Neuronal stem cell (in vitro differentiated cells): ENCODE measurements at regions not wholly inside any gene's neighbourhood (a gene's known extent, or its start where the extent isn't known, plus 50 kb on each side); places are given as distances from the start of the nearest gene placed in this dataset.
"Not testable (repeated sequence)": the region's sequence is repeated elsewhere in the genome, so short reads cannot be mapped to it uniquely, and the experiment has no call there.

ENCODE experiments used
- DNase-seq: peaks from one replicate; pipeline ENCODE4 v3.0.0-alpha.2; 2013; ENCODE audit warnings: low spot score
- H2AFZ ChIP-seq: one replicate; pipeline ENCODE4 v1.6.1; 2013; ENCODE audit warnings: mild to moderate bottlenecking, low read length, inconsistent platforms
- H2AK5ac ChIP-seq: 2 replicates; pipeline ENCODE4 v1.6.1; 2013; ENCODE audit warnings: low read depth, mild to moderate bottlenecking, inconsistent platforms, low read length, moderate library complexity, mixed read lengths
- H2BK120ac ChIP-seq: 2 replicates; pipeline ENCODE4 v1.6.1; 2013; ENCODE audit warnings: low read depth, mild to moderate bottlenecking, inconsistent platforms, low read length, moderate library complexity, mixed read lengths
- H2BK12ac ChIP-seq: one replicate; pipeline ENCODE4 v1.6.1; 2013; ENCODE audit warnings: low read length, inconsistent platforms
- H2BK15ac ChIP-seq: 2 replicates; pipeline ENCODE4 v1.6.1; 2013; ENCODE audit warnings: mild to moderate bottlenecking, low read length, inconsistent platforms, mixed read lengths
- H2BK5ac ChIP-seq: one replicate; pipeline ENCODE4 v1.6.1; 2013; ENCODE audit warnings: inconsistent platforms, mild to moderate bottlenecking, low read length, moderate library complexity
- H3K14ac ChIP-seq: one replicate; pipeline ENCODE4 v1.6.1; 2013; ENCODE audit warnings: low read length, inconsistent platforms
- H3K18ac ChIP-seq: 2 replicates; pipeline ENCODE4 v1.6.1; 2013; ENCODE audit warnings: low read length, inconsistent platforms
- H3K23ac ChIP-seq: 2 replicates; pipeline ENCODE4 v1.6.1; 2013; ENCODE audit warnings: low read depth, mild to moderate bottlenecking, mixed read lengths, low read length, inconsistent platforms; ENCODE audit not compliant: poor library complexity
- H3K27ac ChIP-seq: replicated peaks from 3 replicates; pipeline ENCODE4 v1.5.1; 2013; ENCODE audit warnings: low read length, inconsistent platforms
- H3K27me3 ChIP-seq, 3 experiments: 2 replicates each; pipeline ENCODE4 v1.6.1; 2013; ENCODE audit warnings: low read length in 3 of 3, mild to moderate bottlenecking in 2 of 3, inconsistent platforms in 1 of 3, low read depth in 1 of 3, mixed read lengths in 1 of 3, moderate library complexity in 1 of 3; ENCODE audit not compliant: control insufficient read depth in 3 of 3, insufficient read depth in 3 of 3
- H3K36me3 ChIP-seq, 2 donors: replicated peaks in 1 of 2; 2 replicates each; pipeline ENCODE4 v1.6.1; 2013; ENCODE audit warnings: low read length in 2 of 2; ENCODE audit not compliant: control insufficient read depth in 2 of 2, insufficient read depth in 2 of 2
- H3K4ac ChIP-seq: 2 replicates; pipeline ENCODE4 v1.6.1; 2013; ENCODE audit warnings: inconsistent platforms, mild to moderate bottlenecking, low read length, moderate library complexity
- H3K4me1 ChIP-seq, 2 donors: 1 replicate in 1 of 2; 2 replicates in 1 of 2; pipeline ENCODE4 v1.6.1; 2013; ENCODE audit warnings: low read length in 2 of 2, low read depth in 1 of 2; ENCODE audit not compliant: control insufficient read depth in 2 of 2, insufficient read depth in 1 of 2
- H3K4me2 ChIP-seq: one replicate; pipeline ENCODE4 v1.6.1; 2013; ENCODE audit warnings: mild to moderate bottlenecking, low read length, inconsistent platforms; ENCODE audit not compliant: insufficient read depth, poor library complexity, severe bottlenecking
- H3K4me3 ChIP-seq, 2 donors: 2 replicates each; pipeline ENCODE4 v1.5.1; 2013; ENCODE audit warnings: low read length in 2 of 2, mild to moderate bottlenecking in 2 of 2, inconsistent platforms in 1 of 2, moderate library complexity in 1 of 2
- H3K79me1 ChIP-seq: one replicate; pipeline ENCODE4 v1.6.1; 2013; ENCODE audit warnings: low read depth, mild to moderate bottlenecking, inconsistent platforms, low read length, moderate library complexity
- H3K9ac ChIP-seq: one replicate; pipeline ENCODE4 v1.6.1; 2013; ENCODE audit warnings: mild to moderate bottlenecking, low read depth, low read length, inconsistent platforms; ENCODE audit not compliant: poor library complexity
- H3K9me3 ChIP-seq, 2 donors: replicated peaks in 1 of 2; 2 replicates each; pipeline versions ENCODE3 to v1.6.1; 2013; ENCODE audit warnings: low read length in 2 of 2, mild to moderate bottlenecking in 2 of 2, inconsistent platforms in 1 of 2, low read depth in 1 of 2, mixed read lengths in 1 of 2, moderate library complexity in 1 of 2; ENCODE audit not compliant: control insufficient read depth in 2 of 2, insufficient read depth in 1 of 2
- H4K8ac ChIP-seq: one replicate; pipeline ENCODE4 v1.6.1; 2013; ENCODE audit warnings: low read depth, mild to moderate bottlenecking, inconsistent platforms, low read length, moderate library complexity
- H4K91ac ChIP-seq: one replicate; pipeline ENCODE4 v1.6.1; 2013; ENCODE audit warnings: low read length, low read depth, mild to moderate bottlenecking, inconsistent platforms; ENCODE audit not compliant: poor library complexity
- WGBS, 2 donors: extraction: QIAGEN DNeasy Blood & Tissue Kit; methylation state at CpG; one replicate each; pipeline ENCODE4 v1.1.7; 2013; ENCODE audit warnings: missing lambda C conversion rate in 2 of 2, mixed read lengths in 1 of 2; ENCODE audit not compliant: insufficient read length in 2 of 2, insufficient replicate concordance in 1 of 2; ENCODE audit errors: extremely low coverage in 2 of 2; 5-methylcytosine and 5-hydroxymethylcytosine counted together

- H3K27me3 ChIP-seq, result no peaks in the 10 kb centered on the region
- no peak overlapping the region for H2BK12ac ChIP-seq
- no peak overlapping the region for H2BK120ac ChIP-seq
- H3K14ac ChIP-seq, result no peak overlapping the region
- no peak overlapping the region for H2AFZ ChIP-seq
- H4K91ac ChIP-seq, result no peak overlapping the region
- H4K8ac ChIP-seq, result no peak overlapping the region
- no peak overlapping the region for H2BK5ac ChIP-seq
- H3K27ac ChIP-seq, result no peak overlapping the region
- H3K4ac ChIP-seq, result no peak overlapping the region
- H3K23ac ChIP-seq, result no peak overlapping the region
- WGBS, 2 donors, result no CpG with 5 or more reads among the region's 3 CpGs
- H3K4me1 ChIP-seq, result peaks cover 0 to 7% of the 10 kb centered on the region in 2 donors
- no peak overlapping the region for H3K4me2 ChIP-seq
- DNase-seq, result no peak
- H3K36me3 ChIP-seq, result peaks cover 10 to 13% of the 10 kb centered on the region in 2 donors
- H2BK15ac ChIP-seq, result no peak overlapping the region
- no peaks in the 10 kb centered on the region for H3K79me1 ChIP-seq
- H3K9ac ChIP-seq, result no peak overlapping the region
- H2AK5ac ChIP-seq, result no peak overlapping the region
- no peak overlapping the region for H3K18ac ChIP-seq
- H3K9me3 ChIP-seq, result no peaks in the 10 kb centered on the region
- H3K4me3 ChIP-seq, result no peak overlapping the region
Observed at GRCh38 chr17:21545064-21545463, 147.3 kb upstream of the KCNJ18 start.

GRCh38 chr17:21548236-21548635 is 144.1 kb upstream of the KCNJ18 start:
- no peak overlapping the region for H3K18ac ChIP-seq
- H3K9ac ChIP-seq, result no peak overlapping the region
- WGBS, 2 donors, result no CpG with 5 or more reads among the region's 3 CpGs
- no peaks in the 10 kb centered on the region for H3K27me3 ChIP-seq
- H3K4me1 ChIP-seq, result peaks cover 0 to 9% of the 10 kb centered on the region in 2 donors
- no peak overlapping the region for H2AFZ ChIP-seq
- no peaks in the 10 kb centered on the region for H3K9me3 ChIP-seq
- no peak overlapping the region for H3K4ac ChIP-seq
- H2BK12ac ChIP-seq, result no peak overlapping the region
- no peak overlapping the region for H2AK5ac ChIP-seq
- no peak overlapping the region for H3K27ac ChIP-seq
- no peak overlapping the region for H2BK5ac ChIP-seq
- H2BK120ac ChIP-seq, result no peak overlapping the region
- DNase-seq, result no peak
- H3K14ac ChIP-seq, result no peak overlapping the region
- no peak overlapping the region for H3K4me3 ChIP-seq
- H3K79me1 ChIP-seq, result peaks cover 1% of the 10 kb centered on the region
- peaks cover 7 to 10% of the 10 kb centered on the region in 2 donors for H3K36me3 ChIP-seq
- no peak overlapping the region for H4K91ac ChIP-seq
- H3K23ac ChIP-seq, result no peak overlapping the region
- H4K8ac ChIP-seq, result no peak overlapping the region
- no peak overlapping the region for H2BK15ac ChIP-seq
- no peak overlapping the region for H3K4me2 ChIP-seq

GRCh38 chr17:21549107-21549687 is 143.1 kb upstream of the KCNJ18 start:
- Histone ChIP-seq H2BK15ac (no peak overlapping the region), H3K27me3 (no peaks in the 10 kb centered on the region), H3K18ac (no peak overlapping the region), H3K4me2 (no peak overlapping the region), H4K8ac (no peak overlapping the region), H3K23ac (no peak overlapping the region), H3K79me1 (peaks cover 1% of the 10 kb centered on the region), H2AK5ac (no peak overlapping the region), H2BK12ac (no peak overlapping the region), H2AFZ (no peak overlapping the region), H4K91ac (no peak overlapping the region), H3K27ac (no peak overlapping the region), H3K4me1 (peaks cover 0 to 9% of the 10 kb centered on the region in 2 donors), H2BK5ac (no peak overlapping the region), H3K14ac (no peak overlapping the region), H2BK120ac (no peak overlapping the region), H3K9me3 (no peaks in the 10 kb centered on the region), H3K4me3 (no peak overlapping the region), H3K9ac (no peak overlapping the region), H3K36me3 (peaks cover 3 to 7% of the 10 kb centered on the region in 2 donors), H3K4ac (no peak overlapping the region)
- WGBS, 2 donors, result no CpG with 5 or more reads among the region's 1 CpG
- no peak for DNase-seq

GRCh38 chr17:21550031-21550430 is 142.3 kb upstream of the KCNJ18 start:
- H2BK5ac ChIP-seq, H3K4me2 ChIP-seq, H3K27me3 ChIP-seq, H4K8ac ChIP-seq, H3K9me3 ChIP-seq, H3K36me3 ChIP-seq, H3K4ac ChIP-seq, H2AK5ac ChIP-seq, H3K27ac ChIP-seq, H3K14ac ChIP-seq, H2BK12ac ChIP-seq, H3K9ac ChIP-seq, H2BK120ac ChIP-seq, H4K91ac ChIP-seq, H3K23ac ChIP-seq, H3K18ac ChIP-seq, H2AFZ ChIP-seq, H3K79me1 ChIP-seq, H2BK15ac ChIP-seq, DNase-seq, H3K4me1 ChIP-seq, H3K4me3 ChIP-seq: not testable (repeated sequence)
- WGBS, 2 donors, result no CpG with 5 or more reads among the region's 3 CpGs
